ENCODE measurements at regions not wholly inside any gene's neighbourhood (a gene's known extent, or its start where the extent isn't known, plus 50 kb on each side); places are given as distances from the start of the nearest gene placed in this dataset.

DNA sequence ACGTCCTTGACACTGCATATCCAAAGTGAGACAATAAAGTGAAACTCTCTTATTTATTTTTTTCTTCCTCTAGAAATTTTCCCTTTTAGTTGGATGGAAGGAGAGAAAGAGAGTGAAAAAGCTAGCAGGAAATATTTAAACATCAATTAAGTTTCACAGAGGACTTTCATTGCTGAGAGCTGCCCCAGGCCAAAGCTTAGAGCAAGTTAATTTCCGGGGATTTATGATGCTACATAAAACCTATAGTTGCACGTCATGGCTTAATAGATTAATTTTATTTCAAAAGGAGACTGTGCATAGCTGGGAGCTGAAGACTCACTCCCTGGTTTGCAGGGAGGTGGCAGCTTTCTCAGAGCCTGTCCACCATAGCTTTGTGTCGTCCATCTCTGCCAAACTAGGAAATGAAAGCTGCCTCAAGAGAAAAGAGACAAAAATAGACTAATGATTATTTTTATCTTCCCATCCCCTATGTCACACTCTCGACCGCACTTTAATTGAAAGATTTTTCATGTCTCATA is 323.3 kb upstream of the RAB6C start:
- no peak overlapping the region for H3K4me3 ChIP-seq (ENCODE audit: insufficient read depth, low read depth, low read length)
- H3K4me1 ChIP-seq (ENCODE audit: control insufficient read depth, insufficient read depth, low read length) = no peaks in the 10 kb centered on the region
- H3K9me3 ChIP-seq (ENCODE audit: control insufficient read depth, low read length) = no peaks in the 10 kb centered on the region
- no peaks in the 10 kb centered on the region for H3K27me3 ChIP-seq (ENCODE audit: control insufficient read depth, insufficient read depth, low read length, poor library complexity, severe bottlenecking)
- H3K36me3 ChIP-seq (ENCODE audit: control insufficient read depth, insufficient read depth, low read length) = no peaks in the 10 kb centered on the region
- WGBS, 2 experiments = 90 to 96% methylated on average over 4 to 6 of the region's 6 CpGs
- H3K27ac ChIP-seq (ENCODE audit: insufficient read depth, low read depth, low read length, poor library complexity, severe bottlenecking) = no peak overlapping the region

DNA sequence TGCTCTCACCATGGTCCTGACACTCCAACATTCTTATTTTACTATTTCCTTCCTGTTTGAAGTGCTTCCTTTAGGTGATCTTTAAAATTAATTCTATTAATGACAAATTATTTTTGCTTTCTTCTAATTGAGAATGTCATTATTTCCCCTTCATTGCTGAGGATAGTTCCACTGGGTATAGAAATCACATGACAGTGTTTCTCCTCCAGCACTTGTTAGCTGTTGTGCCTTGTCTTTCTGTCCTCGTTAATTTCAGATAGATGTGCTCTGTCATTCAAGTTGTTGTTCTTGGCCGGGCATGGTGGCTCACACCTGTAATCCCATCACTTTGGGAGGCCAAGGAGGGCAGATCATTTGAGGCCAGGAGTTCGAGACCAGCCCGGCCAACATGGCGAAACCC is 321.0 kb upstream of the RAB6C start:
- 92 to 95% methylated on average over 5 of the region's 5 CpGs for WGBS, 2 experiments
- Histone ChIP-seq H3K36me3 (ENCODE audit: control insufficient read depth, insufficient read depth, low read length) (no peaks in the 10 kb centered on the region), H3K9me3 (ENCODE audit: control insufficient read depth, low read length) (no peaks in the 10 kb centered on the region), H3K4me1 (ENCODE audit: control insufficient read depth, insufficient read depth, low read length) (no peaks in the 10 kb centered on the region), H3K27me3 (ENCODE audit: control insufficient read depth, insufficient read depth, low read length, poor library complexity, severe bottlenecking) (no peaks in the 10 kb centered on the region), H3K27ac (ENCODE audit: insufficient read depth, low read depth, low read length, poor library complexity, severe bottlenecking) (no peak overlapping the region), H3K4me3 (ENCODE audit: insufficient read depth, low read depth, low read length) (no peak overlapping the region)

DNA sequence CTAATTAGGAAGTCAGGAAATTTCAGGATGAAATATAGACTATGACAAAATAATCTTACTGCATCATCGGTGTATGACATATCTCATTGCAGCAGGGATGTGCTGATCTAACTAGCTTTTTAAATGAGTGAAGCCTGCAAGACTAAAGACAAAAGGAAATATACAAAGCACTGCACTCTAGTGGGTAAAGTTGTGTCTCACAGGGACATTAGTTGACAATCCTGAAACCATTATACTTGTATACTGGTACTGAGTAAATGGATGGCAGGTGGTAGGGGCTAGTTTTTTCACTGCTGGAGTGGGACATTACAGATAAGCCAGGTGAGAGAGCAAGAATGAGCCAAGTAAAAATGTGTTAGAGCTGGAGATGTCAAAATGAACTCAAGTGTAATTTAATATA is 317.5 kb upstream of the RAB6C start:
- no peaks in the 10 kb centered on the region for H3K36me3 ChIP-seq (ENCODE audit: control insufficient read depth, insufficient read depth, low read length)
- H3K9me3 ChIP-seq (ENCODE audit: control insufficient read depth, low read length) = no peaks in the 10 kb centered on the region
- H3K4me3 ChIP-seq (ENCODE audit: insufficient read depth, low read depth, low read length) = no peak overlapping the region
- H3K27me3 ChIP-seq (ENCODE audit: control insufficient read depth, insufficient read depth, low read length, poor library complexity, severe bottlenecking) = no peaks in the 10 kb centered on the region
- no peak overlapping the region for H3K27ac ChIP-seq (ENCODE audit: insufficient read depth, low read depth, low read length, poor library complexity, severe bottlenecking)
- whole genome bisulfite sequencing, 2 experiments = 100% methylated on average over 1 of the region's 1 CpG; no CpG with 5 or more reads in 1 of the 2 experiments
- no peaks in the 10 kb centered on the region for H3K4me1 ChIP-seq (ENCODE audit: control insufficient read depth, insufficient read depth, low read length)

DNA sequence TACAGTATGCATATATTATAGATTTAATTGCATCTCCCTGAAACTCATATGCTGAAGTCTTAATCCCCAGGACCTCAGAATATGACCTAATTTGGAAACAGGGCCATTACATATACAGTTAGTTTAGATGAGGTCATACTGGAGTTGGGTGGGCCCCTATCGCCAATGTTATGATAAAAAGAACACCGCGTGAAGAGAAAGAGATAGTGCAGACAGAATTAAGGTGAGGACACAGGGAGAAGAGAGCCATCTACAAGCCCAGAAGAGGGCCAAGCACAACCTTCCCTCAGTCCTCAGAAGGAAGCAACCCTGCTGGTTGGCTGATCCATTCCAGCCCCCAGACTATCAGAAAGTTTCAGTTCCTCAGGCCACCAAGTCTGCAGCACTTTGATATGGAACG is 311.9 kb upstream of the RAB6C start:
- Histone ChIP-seq H3K4me1 (ENCODE audit: control insufficient read depth, insufficient read depth, low read length) (no peaks in the 10 kb centered on the region), H3K9me3 (ENCODE audit: control insufficient read depth, low read length) (no peaks in the 10 kb centered on the region), H3K27ac (ENCODE audit: insufficient read depth, low read depth, low read length, poor library complexity, severe bottlenecking) (no peak overlapping the region), H3K27me3 (ENCODE audit: control insufficient read depth, insufficient read depth, low read length, poor library complexity, severe bottlenecking) (no peaks in the 10 kb centered on the region), H3K36me3 (ENCODE audit: control insufficient read depth, insufficient read depth, low read length) (no peaks in the 10 kb centered on the region), H3K4me3 (ENCODE audit: insufficient read depth, low read depth, low read length) (no peak overlapping the region)
- 92 to 96% methylated on average over 4 of the region's 4 CpGs for WGBS, 2 experiments

DNA sequence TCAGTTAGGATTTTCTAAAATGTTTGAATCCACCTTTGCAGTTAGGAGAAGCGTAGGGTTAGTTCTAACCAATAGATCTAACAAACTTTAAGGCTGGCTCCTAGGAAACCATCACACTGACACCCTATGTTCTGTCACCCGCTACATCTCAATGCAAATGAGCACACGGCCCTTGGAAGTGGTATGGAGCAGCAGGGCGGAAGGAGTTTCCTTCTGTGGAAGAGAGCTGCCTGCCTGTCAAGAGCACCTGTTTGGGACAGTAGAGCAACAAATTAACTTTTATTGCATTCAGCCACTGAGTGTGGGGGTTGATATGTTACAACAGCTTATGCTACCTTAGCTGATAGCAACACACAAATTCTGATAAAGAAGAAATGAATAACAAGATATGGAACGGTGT is 306.9 kb upstream of the RAB6C start:
- Histone ChIP-seq H3K36me3 (ENCODE audit: control insufficient read depth, insufficient read depth, low read length) (no peaks in the 10 kb centered on the region), H3K9me3 (ENCODE audit: control insufficient read depth, low read length) (no peaks in the 10 kb centered on the region), H3K27ac (ENCODE audit: insufficient read depth, low read depth, low read length, poor library complexity, severe bottlenecking) (no peak overlapping the region), H3K4me1 (ENCODE audit: control insufficient read depth, insufficient read depth, low read length) (peaks cover 6% of the 10 kb centered on the region), H3K27me3 (ENCODE audit: control insufficient read depth, insufficient read depth, low read length, poor library complexity, severe bottlenecking) (no peaks in the 10 kb centered on the region), H3K4me3 (ENCODE audit: insufficient read depth, low read depth, low read length) (no peak overlapping the region)
- 60 to 79% methylated on average over 4 to 5 of the region's 5 CpGs for WGBS, 2 experiments

DNA sequence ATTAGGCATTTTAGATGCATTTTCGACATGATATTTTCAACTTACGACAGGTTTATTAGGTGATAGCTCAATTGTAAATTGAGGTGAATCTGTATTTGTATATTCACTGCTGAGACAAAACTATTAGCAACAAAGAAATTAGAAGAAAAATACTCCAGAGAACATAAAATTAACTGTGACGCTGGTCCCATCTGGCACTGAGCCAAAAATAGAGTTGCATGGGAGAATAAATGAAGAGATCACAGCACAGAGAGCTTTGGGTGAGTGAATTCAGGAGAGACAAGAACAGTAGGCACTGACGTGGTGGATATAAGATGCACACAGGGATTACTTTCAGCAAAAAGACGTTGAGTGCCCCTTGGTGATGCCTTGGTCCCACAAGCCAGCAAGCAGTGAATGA is 306.2 kb upstream of the RAB6C start:
- H3K27me3 ChIP-seq (ENCODE audit: control insufficient read depth, insufficient read depth, low read length, poor library complexity, severe bottlenecking) = no peaks in the 10 kb centered on the region
- no peaks in the 10 kb centered on the region for H3K9me3 ChIP-seq (ENCODE audit: control insufficient read depth, low read length)
- no peaks in the 10 kb centered on the region for H3K36me3 ChIP-seq (ENCODE audit: control insufficient read depth, insufficient read depth, low read length)
- H3K4me3 ChIP-seq (ENCODE audit: insufficient read depth, low read depth, low read length) = no peak overlapping the region
- H3K4me1 ChIP-seq (ENCODE audit: control insufficient read depth, insufficient read depth, low read length) = peaks cover 6% of the 10 kb centered on the region
- no peak overlapping the region for H3K27ac ChIP-seq (ENCODE audit: insufficient read depth, low read depth, low read length, poor library complexity, severe bottlenecking)
- 54 to 64% methylated on average over 5 of the region's 5 CpGs for WGBS, 2 experiments

DNA sequence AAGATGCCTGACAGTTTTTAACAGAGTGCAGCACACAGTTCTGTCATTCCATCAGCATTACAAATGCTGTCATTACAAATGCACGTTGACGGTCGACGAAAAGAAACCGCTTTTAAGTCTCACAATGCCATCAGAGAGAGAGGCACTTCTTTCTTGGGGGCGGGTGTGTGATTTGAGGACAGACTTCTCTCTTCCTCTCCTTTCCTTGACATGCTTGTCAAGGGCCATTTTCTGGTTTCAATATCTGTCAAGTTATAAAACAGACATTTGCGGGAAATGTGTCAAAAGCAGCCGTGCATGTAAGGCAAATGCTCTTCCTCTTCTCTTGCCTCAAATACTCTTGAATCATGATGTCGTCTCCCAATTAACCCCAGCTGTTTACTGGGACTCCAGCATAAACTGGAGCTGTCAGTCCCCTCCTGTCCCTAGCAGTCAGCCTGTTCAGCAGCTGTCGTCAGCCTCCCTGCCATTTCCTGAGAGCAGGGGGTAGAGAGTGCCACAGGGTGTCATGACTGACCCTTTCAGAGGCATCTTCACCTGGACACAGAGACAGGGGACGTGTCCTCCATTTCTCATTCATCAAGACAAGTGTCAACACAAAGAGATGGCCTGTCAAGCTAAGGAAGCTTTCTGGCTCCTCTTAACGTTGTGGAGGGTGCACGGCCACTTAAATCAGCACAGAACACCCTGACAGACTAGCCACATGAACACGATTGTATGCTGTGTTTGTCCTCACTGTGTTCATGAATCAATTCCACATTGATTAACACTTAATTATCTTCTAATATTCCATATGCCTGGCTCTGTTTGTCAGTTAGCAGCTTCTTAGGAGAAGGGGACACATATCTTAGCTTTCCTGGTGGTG is 305.4 kb upstream of the RAB6C start:
- WGBS, 2 experiments = 45 to 52% methylated on average over 14 of the region's 14 CpGs
- Histone ChIP-seq H3K9me3 (ENCODE audit: control insufficient read depth, low read length) (no peaks in the 10 kb centered on the region), H3K4me1 (ENCODE audit: control insufficient read depth, insufficient read depth, low read length) (peaks cover 6% of the 10 kb centered on the region), H3K27ac (ENCODE audit: insufficient read depth, low read depth, low read length, poor library complexity, severe bottlenecking) (no peak overlapping the region), H3K4me3 (ENCODE audit: insufficient read depth, low read depth, low read length) (no peak overlapping the region), H3K36me3 (ENCODE audit: control insufficient read depth, insufficient read depth, low read length) (no peaks in the 10 kb centered on the region), H3K27me3 (ENCODE audit: control insufficient read depth, insufficient read depth, low read length, poor library complexity, severe bottlenecking) (no peaks in the 10 kb centered on the region)

DNA sequence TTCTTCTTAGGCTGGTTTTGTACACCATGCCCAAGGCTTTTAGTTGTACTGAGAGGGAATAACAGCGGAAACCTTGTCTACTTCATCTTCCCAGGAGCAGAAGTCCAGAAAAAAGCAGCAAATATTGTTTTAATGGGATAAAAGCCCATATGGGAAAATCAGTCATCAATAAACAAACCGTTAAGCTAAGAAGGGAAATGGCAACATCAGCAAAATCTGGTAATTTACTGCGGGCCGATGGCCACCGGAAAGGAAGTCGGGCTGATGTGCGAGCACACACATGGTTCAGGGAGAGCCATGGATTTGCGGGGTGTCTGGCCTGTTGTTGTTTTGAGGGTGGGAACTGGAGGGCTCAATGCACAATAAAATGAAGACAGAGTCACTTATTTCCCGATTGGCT is 300.7 kb upstream of the RAB6C start:
- no peak overlapping the region for H3K4me3 ChIP-seq (ENCODE audit: insufficient read depth, low read depth, low read length)
- no peak overlapping the region for H3K27ac ChIP-seq (ENCODE audit: insufficient read depth, low read depth, low read length, poor library complexity, severe bottlenecking)
- H3K9me3 ChIP-seq (ENCODE audit: control insufficient read depth, low read length) = no peaks in the 10 kb centered on the region
- no peaks in the 10 kb centered on the region for H3K36me3 ChIP-seq (ENCODE audit: control insufficient read depth, insufficient read depth, low read length)
- H3K4me1 ChIP-seq (ENCODE audit: control insufficient read depth, insufficient read depth, low read length) = peaks cover under 1% of the 10 kb centered on the region
- H3K27me3 ChIP-seq (ENCODE audit: control insufficient read depth, insufficient read depth, low read length, poor library complexity, severe bottlenecking) = no peaks in the 10 kb centered on the region
- WGBS, 2 experiments = 90 to 93% methylated on average over 9 of the region's 9 CpGs

DNA sequence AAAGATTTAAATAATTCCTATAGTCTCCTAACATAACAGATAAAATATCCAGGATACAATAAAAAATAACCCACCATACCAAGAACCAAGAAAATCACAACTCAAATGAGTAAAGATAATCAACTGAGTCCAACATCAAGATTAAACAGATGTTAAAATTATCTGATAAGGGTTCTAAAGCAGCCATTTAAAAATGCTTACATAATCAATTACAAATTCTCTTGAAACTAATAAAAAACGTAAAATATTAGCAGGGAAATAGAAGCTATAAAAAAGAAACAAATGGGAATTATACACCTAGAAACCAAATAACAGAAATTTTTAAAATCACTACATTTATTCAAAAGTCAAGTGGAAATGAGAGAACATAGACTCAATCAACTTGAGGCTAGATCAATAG is 297.7 kb upstream of the RAB6C start:
- no peaks in the 10 kb centered on the region for H3K27me3 ChIP-seq (ENCODE audit: control insufficient read depth, insufficient read depth, low read length, poor library complexity, severe bottlenecking)
- WGBS, 2 experiments = no CpG with 5 or more reads among the region's 1 CpG
- H3K4me1 ChIP-seq (ENCODE audit: control insufficient read depth, insufficient read depth, low read length) = no peaks in the 10 kb centered on the region
- H3K4me3 ChIP-seq (ENCODE audit: insufficient read depth, low read depth, low read length) = no peak overlapping the region
- no peaks in the 10 kb centered on the region for H3K36me3 ChIP-seq (ENCODE audit: control insufficient read depth, insufficient read depth, low read length)
- H3K27ac ChIP-seq (ENCODE audit: insufficient read depth, low read depth, low read length, poor library complexity, severe bottlenecking) = no peak overlapping the region
- no peaks in the 10 kb centered on the region for H3K9me3 ChIP-seq (ENCODE audit: control insufficient read depth, low read length)

DNA sequence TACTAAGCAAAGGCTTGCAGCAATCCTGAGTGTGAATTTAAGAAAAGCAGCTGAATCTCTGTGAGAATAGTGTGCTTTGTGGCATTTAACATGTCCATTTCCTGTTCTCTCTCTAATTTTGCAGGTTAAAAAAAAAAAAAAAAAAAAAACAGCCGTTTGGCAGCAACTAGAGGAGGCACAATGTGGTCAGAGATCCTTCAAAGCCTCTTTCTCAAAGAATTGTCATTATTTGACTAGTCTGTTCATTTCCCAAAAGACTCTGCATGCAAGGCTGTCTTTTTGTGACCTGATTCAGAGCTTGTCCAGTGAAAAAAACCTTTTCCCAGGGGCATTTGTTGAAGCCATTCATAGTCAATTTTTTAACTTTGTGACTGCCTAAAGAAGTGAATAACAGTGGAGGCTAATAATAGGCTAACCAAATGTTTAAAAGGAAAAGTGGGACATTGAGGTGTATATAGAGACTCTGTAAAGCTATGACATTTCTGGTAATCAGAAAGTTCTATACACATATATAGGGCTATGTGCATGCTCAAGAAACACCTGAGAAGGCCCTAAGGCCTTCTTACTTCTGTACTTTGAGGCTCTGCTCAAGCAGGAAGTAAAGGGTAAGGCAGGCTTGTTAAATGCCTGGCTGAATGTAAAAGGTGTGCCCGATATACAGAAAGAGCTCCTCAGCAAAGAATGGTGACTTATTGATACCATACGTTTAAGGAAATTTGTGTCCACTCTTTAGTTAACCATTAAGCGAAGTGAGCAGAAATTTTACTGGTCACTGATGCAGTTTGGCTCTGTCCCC is 289.6 kb upstream of the RAB6C start:
- H3K27ac ChIP-seq (ENCODE audit: insufficient read depth, low read depth, low read length, poor library complexity, severe bottlenecking) = no peak overlapping the region

More for the DNA sequence above, 289.6 kb upstream of the RAB6C start:
- no peaks in the 10 kb centered on the region for H3K27me3 ChIP-seq (ENCODE audit: control insufficient read depth, insufficient read depth, low read length, poor library complexity, severe bottlenecking)
- no peaks in the 10 kb centered on the region for H3K36me3 ChIP-seq (ENCODE audit: control insufficient read depth, insufficient read depth, low read length)
- H3K4me1 ChIP-seq (ENCODE audit: control insufficient read depth, insufficient read depth, low read length) = no peaks in the 10 kb centered on the region
- H3K9me3 ChIP-seq (ENCODE audit: control insufficient read depth, low read length) = no peaks in the 10 kb centered on the region
- H3K4me3 ChIP-seq (ENCODE audit: insufficient read depth, low read depth, low read length) = no peak overlapping the region
- WGBS, 2 experiments = 90 to 91% methylated on average over 4 of the region's 4 CpGs
